ENCODE measurements at regions not wholly inside any gene's neighbourhood (a gene's known extent, or its start where the extent isn't known, plus 50 kb on each side); places are given as distances from the start of the nearest gene placed in this dataset.

DNA sequence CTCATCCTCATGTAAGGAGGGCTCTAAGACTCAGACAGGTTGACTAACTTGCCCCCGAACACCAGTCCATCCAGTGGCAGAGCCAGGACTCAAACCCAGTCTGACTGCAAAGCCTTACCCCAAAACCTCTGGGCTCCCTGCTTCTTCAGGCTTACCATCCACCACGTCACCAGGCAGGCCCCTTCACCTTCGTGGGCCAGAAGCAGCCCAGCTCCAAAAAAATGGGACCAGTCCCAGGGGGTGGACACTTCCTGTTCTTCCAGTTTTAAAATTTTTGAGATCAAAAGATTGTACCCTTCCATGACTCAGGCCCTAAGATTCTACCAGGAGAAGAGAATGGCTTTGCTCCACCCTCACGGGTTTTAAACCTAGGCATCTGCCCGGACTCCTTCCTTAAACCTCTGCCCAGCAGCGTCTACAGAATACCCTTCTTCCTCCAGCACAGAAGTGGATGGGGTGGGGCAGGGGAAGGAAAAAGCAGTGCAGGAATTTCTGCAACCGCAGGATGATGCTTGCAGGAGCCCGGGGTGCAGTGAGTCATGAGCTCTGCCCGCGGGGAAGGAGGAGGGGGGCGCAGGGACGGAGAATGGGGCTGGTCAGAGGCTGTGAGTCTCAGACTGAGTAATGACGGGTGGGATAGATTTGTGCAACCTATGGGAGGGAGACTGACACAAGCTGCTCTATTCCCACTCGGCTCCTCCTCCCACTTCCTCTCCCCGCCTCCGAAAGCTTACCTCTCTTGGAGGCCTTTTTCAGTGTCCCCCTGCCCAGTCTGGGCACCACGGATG, 50.4 kb upstream of the STXBP1 start:
- H3K4me1 ChIP-seq (replicated peaks) = peaks cover 62% of the 10 kb centered on the region
- H3K36me3 ChIP-seq = no peaks in the 10 kb centered on the region
- TF ChIP-seq POLR2AphosphoS5 (IDR thresholded peaks at IDR 0.05) (peak; percentile 79), POLR2A (IDR thresholded peaks at IDR 0.05) (peak; percentile 27)
- TF ChIP-seq, protein P1, sequence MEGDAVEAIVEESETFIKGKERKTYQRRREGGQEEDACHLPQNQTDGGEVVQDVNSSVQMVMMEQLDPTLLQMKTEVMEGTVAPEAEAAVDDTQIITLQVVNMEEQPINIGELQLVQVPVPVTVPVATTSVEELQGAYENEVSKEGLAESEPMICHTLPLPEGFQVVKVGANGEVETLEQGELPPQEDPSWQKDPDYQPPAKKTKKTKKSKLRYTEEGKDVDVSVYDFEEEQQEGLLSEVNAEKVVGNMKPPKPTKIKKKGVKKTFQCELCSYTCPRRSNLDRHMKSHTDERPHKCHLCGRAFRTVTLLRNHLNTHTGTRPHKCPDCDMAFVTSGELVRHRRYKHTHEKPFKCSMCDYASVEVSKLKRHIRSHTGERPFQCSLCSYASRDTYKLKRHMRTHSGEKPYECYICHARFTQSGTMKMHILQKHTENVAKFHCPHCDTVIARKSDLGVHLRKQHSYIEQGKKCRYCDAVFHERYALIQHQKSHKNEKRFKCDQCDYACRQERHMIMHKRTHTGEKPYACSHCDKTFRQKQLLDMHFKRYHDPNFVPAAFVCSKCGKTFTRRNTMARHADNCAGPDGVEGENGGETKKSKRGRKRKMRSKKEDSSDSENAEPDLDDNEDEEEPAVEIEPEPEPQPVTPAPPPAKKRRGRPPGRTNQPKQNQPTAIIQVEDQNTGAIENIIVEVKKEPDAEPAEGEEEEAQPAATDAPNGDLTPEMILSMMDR (IDR thresholded peaks at IDR 0.05) = no peak
- DNase-seq (ENCODE audit: low spot score) = peak; percentile 76
- H3K27ac ChIP-seq = peak overlapping the region; percentile 77 to 78
- no peak overlapping the region for H3K4me3 ChIP-seq
- intact Hi-C loops (cut with DNase I) = no loop called here
- no peaks in the 10 kb centered on the region for H3K27me3 ChIP-seq (replicated peaks; ENCODE audit: insufficient read depth)
- no peaks in the 10 kb centered on the region for H3K9me3 ChIP-seq
- WGBS = 19% methylated on average over 17 of the region's 17 CpGs

Measured in prostate gland (tissue), 2 donors.